ENCODE measurements at regions not wholly inside any gene's neighbourhood (a gene's known extent, or its start where the extent isn't known, plus 50 kb on each side); places are given as distances from the start of the nearest gene placed in this dataset.

DNA sequence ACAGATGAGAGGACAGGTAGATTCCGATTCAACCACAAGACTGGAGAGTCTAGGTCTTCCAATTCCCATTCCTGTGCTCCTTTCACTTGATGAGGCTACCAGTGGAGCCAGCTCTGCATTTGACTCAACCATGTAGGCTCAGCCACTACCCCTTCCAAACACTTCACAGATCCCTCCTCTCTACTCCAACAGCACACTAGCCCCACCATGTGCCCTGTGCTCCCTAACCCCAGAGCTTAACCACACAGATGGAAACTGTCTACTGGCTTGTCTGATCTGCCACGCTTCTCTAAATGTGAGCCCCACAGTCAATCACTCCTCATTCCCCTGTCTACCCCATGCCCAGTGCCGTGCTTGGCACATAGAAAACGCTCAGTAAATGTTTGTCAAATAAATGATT is 508.2 kb downstream of the CDK5RAP2 start:
- Histone ChIP-seq H3K56ac (ENCODE audit: insufficient read length, low read depth, low read length) (no peak overlapping the region), H2BK15ac (ENCODE audit: low read depth, low read length) (no peak overlapping the region), H3K27ac (ENCODE audit: insufficient read length, low read depth, low read length) (no peak overlapping the region), H2BK5ac (ENCODE audit: insufficient read length, low read length) (no peak overlapping the region), H3K79me2 (ENCODE audit: insufficient read depth, low read length) (no peaks in the 10 kb centered on the region), H3K9ac (ENCODE audit: extremely low read depth, insufficient read length, low read length) (no peak overlapping the region), H4K5ac (ENCODE audit: insufficient read length, low read depth, low read length) (no peak overlapping the region), H2BK20ac (ENCODE audit: low read depth, low read length, poor library complexity, severe bottlenecking) (no peak overlapping the region), H3K14ac (ENCODE audit: insufficient read depth, low read length) (no peak overlapping the region), H3K9me3 (ENCODE audit: control insufficient read depth, low read depth, low read length) (no peaks in the 10 kb centered on the region), H3K4me1 (ENCODE audit: insufficient read depth, low read length) (no peaks in the 10 kb centered on the region), H3K23me2 (ENCODE audit: insufficient read length, low read depth, low read length, poor library complexity, severe bottlenecking) (no peaks in the 10 kb centered on the region), H3K4me2 (ENCODE audit: insufficient read depth, insufficient read length, low read length) (no peak overlapping the region), H4K20me1 (ENCODE audit: control insufficient read depth, insufficient read depth, insufficient read length) (no peaks in the 10 kb centered on the region), H4K91ac (ENCODE audit: insufficient read length, low read depth, low read length) (no peak overlapping the region), H3K79me1 (ENCODE audit: insufficient read depth, low read depth, low read length, poor library complexity, severe bottlenecking) (no peaks in the 10 kb centered on the region), H2BK120ac (ENCODE audit: low read depth, low read length, poor library complexity, severe bottlenecking) (no peak overlapping the region), H3K27me3 (ENCODE audit: insufficient read depth, low read length) (no peaks in the 10 kb centered on the region), H2AFZ (ENCODE audit: low read length) (no peak overlapping the region), H3K4ac (ENCODE audit: low read depth, low read length) (no peak overlapping the region), H3T11ph (ENCODE audit: low read length) (no peak overlapping the region), H3K18ac (ENCODE audit: insufficient read length, low read depth, low read length) (no peak overlapping the region), H2AK5ac (ENCODE audit: insufficient read length, low read length) (no peak overlapping the region), H2BK12ac (ENCODE audit: insufficient read length, low read depth, low read length) (no peak overlapping the region), H4K8ac (replicated peaks; ENCODE audit: insufficient read length, low read depth, low read length) (no peak overlapping the region), H3K23ac (ENCODE audit: insufficient read length, low read depth, low read length) (no peak overlapping the region)
- Mint-ChIP-seq H3K27ac (peak overlapping the region in 1 of 3 experiments; percentile 16; a peak in 1 of 7 replicates), H3K36me3 (ENCODE audit: insufficient read depth in 1 of 3, low read depth in 3 of 3) (no peaks in the 10 kb centered on the region), H3K4me1 (peaks cover 11% of the 10 kb centered on the region in 2 experiments), H3K27me3 (ENCODE audit: low read depth) (peaks cover 2% of the 10 kb centered on the region; the same call in 1 of the 2 replicates), H3K4me3 (no peak overlapping the region), H3K9me3 (no peaks in the 10 kb centered on the region)
- DNase-seq: no peak
- TF ChIP-seq, protein P1, sequence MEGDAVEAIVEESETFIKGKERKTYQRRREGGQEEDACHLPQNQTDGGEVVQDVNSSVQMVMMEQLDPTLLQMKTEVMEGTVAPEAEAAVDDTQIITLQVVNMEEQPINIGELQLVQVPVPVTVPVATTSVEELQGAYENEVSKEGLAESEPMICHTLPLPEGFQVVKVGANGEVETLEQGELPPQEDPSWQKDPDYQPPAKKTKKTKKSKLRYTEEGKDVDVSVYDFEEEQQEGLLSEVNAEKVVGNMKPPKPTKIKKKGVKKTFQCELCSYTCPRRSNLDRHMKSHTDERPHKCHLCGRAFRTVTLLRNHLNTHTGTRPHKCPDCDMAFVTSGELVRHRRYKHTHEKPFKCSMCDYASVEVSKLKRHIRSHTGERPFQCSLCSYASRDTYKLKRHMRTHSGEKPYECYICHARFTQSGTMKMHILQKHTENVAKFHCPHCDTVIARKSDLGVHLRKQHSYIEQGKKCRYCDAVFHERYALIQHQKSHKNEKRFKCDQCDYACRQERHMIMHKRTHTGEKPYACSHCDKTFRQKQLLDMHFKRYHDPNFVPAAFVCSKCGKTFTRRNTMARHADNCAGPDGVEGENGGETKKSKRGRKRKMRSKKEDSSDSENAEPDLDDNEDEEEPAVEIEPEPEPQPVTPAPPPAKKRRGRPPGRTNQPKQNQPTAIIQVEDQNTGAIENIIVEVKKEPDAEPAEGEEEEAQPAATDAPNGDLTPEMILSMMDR (conservative IDR thresholded peaks at IDR 0.05): peak; percentile 41; the same call in 2 of the 3 replicates
- WGBS (ENCODE audit: extremely low coverage, insufficient read length, low lambda C conversion rate): no CpG with 5 or more reads among the region's 4 CpGs

Data from H9 (cell line).